T-helper 2 cell (primary cell): ENCODE measurements at regions not wholly inside any gene's neighbourhood (a gene's known extent, or its start where the extent isn't known, plus 50 kb on each side); places are given as distances from the start of the nearest gene placed in this dataset.
"Not testable (repeated sequence)": the region's sequence is repeated elsewhere in the genome, so short reads cannot be mapped to it uniquely, and the experiment has no call there.

Source experiments
- DNase-seq, 5 experiments: peaks; one replicate each; pipeline versions ENCODE4 v3.0.0 to v3.0.0-alpha.2; 2012 to 2022

DNA sequence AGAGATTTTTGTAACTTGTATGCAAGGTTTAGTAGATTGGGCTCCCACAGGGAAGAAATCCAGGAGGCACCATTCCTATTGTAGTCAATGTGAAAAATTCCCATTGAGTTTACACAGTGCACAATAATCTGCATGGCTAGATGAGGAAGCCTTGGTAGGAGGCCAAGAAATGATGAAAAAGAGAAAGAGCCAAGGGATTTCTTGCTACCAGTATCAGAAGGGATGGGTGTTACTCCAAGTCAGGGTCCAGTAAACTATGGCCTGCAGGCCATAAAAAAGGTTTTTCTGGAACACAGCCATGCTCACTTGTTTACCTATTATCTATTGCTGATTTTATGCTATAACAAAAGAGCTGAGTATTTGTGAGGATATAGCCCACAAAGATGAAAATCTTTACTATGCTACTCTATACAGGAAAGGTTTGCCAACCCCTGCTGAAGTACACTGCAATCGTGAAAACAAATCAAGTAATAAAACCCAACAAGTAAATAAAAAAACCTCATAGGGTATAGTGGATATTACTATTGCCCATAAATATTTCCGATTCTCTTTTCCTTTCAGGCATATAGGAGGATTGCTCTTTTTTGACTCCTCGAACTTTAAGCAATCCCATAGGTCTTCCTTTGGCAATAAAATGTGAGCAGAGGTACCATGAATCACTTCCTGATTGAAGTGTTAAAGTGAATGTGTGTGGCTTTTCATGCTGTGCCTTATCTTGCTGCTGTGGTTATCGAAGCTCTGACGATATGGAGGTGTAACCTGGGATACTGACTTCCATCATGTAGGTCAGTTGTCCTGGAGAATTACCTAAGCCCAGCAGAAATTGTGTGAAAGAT lies 256.3 kb upstream of the MAGI2 start:
- no peak for DNase-seq

GRCh38 chr7:79702116-79702515 lies 248.6 kb upstream of the MAGI2 start:
- DNase-seq = no peak

DNA sequence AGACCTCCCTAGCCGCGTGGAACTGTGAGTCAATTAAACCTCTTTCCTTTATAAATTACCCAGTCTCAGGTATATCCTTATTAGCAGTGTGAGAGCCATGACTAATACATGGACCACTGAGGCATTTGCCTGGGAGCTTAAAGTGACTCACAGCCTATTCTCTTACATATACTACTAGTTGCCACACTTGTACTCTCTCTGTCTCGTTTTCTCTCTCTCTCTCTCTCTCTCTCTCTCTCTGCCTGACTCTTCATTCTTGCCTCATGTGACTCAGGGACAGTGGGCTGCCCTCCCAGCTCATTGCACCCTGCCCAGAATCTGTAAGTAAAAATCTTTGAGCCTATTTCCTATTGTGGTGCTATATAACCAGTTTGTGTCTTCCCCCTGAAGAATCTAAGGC lies 238.5 kb upstream of the MAGI2 start:
- DNase-seq = no peak

DNA sequence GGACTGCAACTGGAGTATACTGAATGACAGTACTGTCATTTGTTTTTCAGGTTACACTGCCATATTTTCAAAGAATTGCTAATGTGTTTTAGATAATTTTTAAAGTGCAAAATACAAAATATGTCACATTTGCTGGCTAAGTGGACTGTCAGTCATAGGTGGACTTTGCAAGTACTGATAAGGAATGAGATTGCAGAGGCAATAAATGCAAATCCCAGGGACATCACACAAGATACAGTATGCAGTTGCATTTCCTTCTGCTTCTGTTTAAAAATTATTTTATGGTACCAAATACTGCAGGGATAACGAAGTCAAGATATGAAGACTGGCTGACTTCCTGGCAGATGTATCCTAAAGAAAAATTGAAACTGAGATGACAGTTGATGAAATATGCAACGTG lies 237.6 kb upstream of the MAGI2 start:
- DNase-seq = no peak

DNA sequence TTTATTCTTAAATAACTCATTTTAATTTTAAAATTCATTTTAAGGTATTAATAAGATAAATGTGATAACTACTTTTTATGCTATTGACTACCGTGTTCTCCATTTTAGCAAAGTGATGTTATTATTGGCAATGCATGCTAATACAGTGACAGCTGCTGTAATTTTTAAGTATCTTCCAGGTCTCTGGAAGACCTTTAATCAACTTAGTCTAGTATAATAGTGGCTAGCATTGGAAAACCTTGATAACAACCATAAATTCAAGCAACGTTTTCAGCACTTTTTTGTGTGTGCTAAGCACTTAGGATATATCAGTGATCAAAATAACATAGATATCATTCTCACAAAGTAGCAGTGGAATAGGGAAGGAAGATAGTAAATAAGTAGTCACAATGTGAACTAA lies 230.9 kb upstream of the MAGI2 start:
- no peak for DNase-seq

DNA sequence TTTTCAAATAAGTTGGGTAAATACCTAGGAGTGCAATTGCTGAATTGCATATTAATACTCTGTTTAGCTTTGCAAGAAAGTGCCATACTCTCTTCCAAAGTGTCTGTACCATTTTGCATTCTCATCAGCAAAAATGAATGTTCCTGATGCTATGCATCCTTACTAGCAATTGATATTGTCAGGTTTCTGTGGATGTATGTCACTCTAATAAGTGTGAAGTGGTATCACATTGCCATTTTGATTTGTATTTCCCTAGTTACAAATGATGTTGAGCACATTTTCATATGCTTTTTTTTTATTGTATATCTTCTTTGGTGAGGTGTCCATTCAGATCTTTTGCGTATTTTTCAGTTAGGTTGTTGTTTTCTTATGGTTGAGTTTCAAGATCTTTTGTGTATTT lies 230.4 kb upstream of the MAGI2 start:
- no peak for DNase-seq

GRCh38 chr7:79683185-79683890 lies 229.9 kb upstream of the MAGI2 start:
- DNase-seq = no peak

DNA sequence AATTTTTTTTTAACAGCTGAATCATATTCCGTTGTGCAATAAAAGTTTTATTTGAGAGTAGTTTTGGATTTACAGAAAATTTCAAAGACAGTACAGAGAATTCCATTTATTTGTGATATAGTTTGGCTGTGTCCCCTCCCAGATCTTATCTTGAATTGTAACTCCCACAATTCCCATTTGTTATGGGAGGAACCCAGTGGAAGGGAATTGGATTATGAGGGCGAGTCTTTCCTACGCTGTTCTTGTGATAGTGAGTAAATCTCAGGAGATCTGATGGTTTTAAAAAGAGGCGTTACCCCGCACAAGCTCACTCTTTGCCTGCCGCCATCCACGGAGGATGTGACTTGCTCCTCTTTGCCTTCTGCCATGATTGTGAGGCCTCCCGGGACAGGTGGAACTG lies 228.0 kb upstream of the MAGI2 start:
- DNase-seq = no peak

GRCh38 chr7:79673969-79674368 lies 220.5 kb upstream of the MAGI2 start:
- DNase-seq = no peak

GRCh38 chr7:79673421-79673820 lies 220.0 kb upstream of the MAGI2 start:
- no peak for DNase-seq

DNA sequence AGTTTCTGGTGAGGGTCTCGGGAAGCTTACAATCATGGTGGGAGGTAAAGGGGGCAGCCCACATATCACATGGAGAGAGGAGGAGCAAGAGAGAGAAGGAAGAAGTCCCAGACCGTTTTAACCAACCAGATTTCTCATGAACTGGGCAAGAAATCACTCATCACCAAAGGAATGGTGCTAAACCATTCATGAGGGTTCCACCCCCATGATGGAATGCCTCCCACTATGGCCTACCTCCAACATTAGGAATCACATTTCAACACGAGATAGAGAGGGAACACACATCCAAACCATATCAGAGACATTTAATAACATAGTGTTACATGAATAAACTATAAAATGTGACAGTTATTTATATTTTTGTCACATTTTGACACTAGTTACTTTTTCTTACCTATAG lies 214.8 kb upstream of the MAGI2 start:
- DNase-seq = no peak

- DNase-seq = no peak
Measured at GRCh38 chr7:79666472-79666871, 213.0 kb upstream of the MAGI2 start.

DNA sequence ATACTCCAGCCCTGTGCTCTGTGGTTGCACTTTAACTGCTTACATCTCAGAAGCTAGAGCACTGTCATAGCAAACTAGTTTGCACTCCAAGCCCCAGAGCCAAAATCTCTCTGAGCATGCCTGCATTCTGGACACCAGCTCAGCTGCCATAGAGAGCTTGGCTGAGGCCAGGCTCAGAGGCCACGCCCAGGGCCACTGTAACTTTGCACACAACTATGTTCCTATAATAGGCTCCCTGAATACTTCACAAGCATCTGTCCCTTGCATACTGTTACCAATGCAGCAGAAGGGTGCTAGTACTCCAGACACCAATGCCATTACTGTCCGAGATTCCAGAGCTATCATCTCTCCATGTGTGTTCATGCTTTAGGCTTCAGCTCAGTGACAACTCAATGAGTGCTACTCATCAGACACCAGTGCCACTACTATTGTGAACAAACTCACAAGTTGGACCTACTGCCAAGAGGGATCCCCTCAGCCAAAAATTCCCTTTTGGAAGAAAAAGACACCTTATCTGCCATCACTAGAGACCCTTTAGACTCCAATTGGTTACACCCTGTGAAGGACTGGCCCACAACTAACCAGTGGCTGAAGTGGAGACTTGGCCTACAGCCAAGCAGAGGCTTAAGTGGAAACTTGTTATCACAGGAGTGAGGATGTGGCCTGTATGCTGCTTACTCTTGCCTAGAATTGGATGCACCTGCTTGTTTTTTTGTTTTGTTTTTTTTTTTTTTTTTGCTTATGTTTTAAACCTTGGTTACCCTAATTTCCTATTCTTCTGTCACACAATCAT lies 211.6 kb upstream of the MAGI2 start:
- DNase-seq = no peak

GRCh38 chr7:79658304-79658703 lies 204.8 kb upstream of the MAGI2 start:
- no peak for DNase-seq

DNA sequence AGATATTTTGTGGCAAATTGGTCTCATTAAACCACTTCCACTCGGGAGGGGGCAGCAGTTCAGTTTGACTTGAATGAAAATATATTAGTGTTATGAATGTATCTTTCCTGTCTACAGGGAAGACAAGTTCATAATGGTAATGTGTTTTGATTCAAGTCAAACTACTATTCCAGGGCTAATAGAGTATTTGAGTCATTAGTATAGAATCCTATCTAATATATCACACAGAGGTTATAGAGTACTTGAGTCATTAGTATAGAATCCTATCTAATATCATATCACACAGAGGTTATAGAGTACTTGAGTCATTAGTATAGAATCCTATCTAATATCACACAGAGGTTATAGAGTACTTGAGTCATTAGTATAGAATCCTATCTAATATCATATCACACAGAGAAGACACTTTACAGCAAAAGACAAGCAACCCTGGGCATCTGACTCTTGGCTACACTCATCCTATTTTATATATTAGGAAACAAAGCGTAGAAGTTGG lies 199.7 kb upstream of the MAGI2 start:
- DNase-seq = no peak

- DNase-seq = no peak
Measured at GRCh38 chr7:79652619-79653018, 199.2 kb upstream of the MAGI2 start.

- DNase-seq = no peak
Measured at GRCh38 chr7:79647711-79648110, 194.2 kb upstream of the MAGI2 start.

DNA sequence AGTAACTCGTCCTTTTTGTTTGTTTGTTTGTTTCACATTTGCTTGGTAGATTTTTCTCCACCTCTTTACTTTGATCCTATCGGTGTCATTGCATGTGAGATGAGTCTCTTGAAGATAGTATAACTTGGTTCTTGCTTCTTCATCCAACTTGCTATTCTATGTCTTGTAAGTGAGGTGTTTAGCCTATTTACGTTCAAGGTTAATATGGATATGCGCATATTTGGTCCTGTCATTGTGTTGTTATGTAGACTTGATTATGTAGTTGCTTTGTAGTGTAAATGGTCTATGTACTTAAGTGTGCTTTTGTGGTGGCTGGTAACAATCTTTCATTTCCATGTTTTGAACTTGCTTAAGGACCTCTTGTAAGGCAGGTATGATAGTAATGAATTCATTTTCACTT lies 192.8 kb upstream of the MAGI2 start:
- DNase-seq = no peak

DNA sequence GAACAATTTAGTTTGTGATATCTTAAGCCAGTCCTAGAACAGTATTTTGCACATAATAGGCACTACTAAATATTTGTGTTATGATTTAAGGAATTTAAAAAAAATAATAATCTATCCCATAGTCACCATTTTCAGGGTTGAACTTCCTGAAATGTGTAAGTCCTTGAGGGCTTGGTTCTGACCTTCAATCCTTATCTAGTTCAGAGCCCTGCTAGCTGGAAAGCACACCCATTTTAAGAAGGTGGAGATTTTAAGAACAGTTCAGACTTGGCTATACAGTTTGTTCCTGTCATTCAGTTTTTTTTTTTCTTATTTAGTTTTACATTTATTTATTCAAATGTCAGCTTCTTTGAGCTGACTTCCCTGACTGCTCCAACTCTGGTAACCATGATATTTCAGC lies 183.4 kb upstream of the MAGI2 start:
- no peak for DNase-seq

DNA sequence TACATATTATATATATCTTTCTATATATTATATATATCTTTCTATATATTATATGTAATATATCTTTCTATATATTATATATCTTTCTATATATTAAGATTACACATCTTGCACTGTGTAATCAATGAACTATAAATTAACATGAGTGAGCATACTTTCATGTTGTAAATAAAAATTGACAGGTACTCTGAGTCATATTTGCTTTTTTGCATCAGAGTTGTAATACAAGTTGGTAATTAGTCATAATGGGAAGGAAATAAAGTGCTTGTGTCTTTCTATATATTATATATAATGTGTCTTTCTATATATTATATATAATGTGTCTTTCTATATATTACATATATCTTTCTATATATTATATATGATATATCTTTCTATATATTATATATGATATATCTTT lies 172.5 kb upstream of the MAGI2 start:
- not testable (repeated sequence) for DNase-seq

DNA sequence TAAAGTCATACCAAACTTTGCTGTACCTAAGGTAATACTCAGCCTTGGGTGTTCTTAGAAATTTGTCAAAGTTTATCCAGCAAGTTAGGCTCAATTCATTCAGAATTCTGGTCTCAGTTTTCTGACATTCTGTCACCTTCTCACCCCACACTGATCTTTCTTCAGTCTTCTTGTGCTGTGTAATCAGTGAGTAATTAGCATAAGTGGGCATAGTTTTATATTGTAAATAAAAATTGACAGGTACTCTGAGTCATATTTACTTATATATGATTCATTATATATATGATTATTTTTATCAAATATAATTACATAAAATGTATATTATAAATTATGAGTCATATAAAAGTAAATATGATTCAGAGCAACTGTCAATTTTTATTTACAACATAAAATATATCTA lies 170.9 kb upstream of the MAGI2 start:
- DNase-seq = no peak

DNA sequence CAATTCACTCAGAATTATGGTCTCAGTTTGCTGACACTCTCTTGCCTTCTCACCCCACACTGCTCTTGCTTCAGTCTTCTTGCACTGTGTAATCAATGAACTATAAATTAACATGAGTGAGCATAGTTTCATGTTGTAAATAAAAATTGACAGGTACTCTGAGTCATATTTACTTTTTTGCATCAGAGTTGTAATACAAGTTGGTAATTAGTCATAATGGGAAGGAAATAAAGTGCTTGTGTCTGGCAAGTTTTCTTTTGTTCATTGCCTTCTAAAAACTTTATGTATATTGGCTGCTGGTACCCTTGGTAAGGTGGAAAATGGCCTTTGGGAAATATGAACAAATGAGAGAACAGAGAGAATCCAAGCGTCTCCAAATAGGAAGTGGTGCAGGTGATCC lies 169.3 kb upstream of the MAGI2 start:
- DNase-seq = no peak

GRCh38 chr7:79620291-79620690 lies 166.8 kb upstream of the MAGI2 start:
- DNase-seq = no peak
